ENCODE measurements at regions not wholly inside any gene's neighbourhood (a gene's known extent, or its start where the extent isn't known, plus 50 kb on each side); places are given as distances from the start of the nearest gene placed in this dataset.

GRCh38 chr4:153071958-153072598 lies 132.2 kb upstream of the TRIM2 start:
- Histone ChIP-seq H3K27ac (ENCODE audit: low read length, poor library complexity, severe bottlenecking) (no peak overlapping the region), H2BK5ac (ENCODE audit: low read depth, low read length, poor library complexity, severe bottlenecking) (no peak overlapping the region), H2BK12ac (ENCODE audit: low read length in 2 of 2) (no peak overlapping the region), H2AFZ (ENCODE audit: low read depth, low read length) (no peak overlapping the region), H2BK120ac (ENCODE audit: low read depth, low read length) (no peak overlapping the region), H3K4me1 (ENCODE audit: control insufficient read depth, insufficient read depth, low read depth, low read length) (peaks cover 2% of the 10 kb centered on the region), H3K9me3 (ENCODE audit: control insufficient read depth, low read length) (no peaks in the 10 kb centered on the region), H3K36me3 (ENCODE audit: control insufficient read depth in 1 of 2, insufficient read depth in 2 of 2, low read depth in 1 of 2, low read length in 2 of 2) (no peaks in the 10 kb centered on the region), H3K4me3 (ENCODE audit: insufficient read depth in 1 of 2, low read depth in 1 of 2, low read length in 2 of 2) (no peak overlapping the region), H3K18ac (ENCODE audit: low read depth in 1 of 2, low read length in 2 of 2) (no peak overlapping the region), H3K9ac (ENCODE audit: low read length) (no peak overlapping the region), H3K23ac (ENCODE audit: low read length in 2 of 2) (no peak overlapping the region), H4K8ac (ENCODE audit: low read length) (no peak overlapping the region), H3K4ac (ENCODE audit: low read depth in 1 of 2, low read length in 2 of 2) (no peak overlapping the region), H2AK5ac (ENCODE audit: low read length, severe bottlenecking) (no peak overlapping the region), H2BK15ac (ENCODE audit: low read depth, poor library complexity, severe bottlenecking) (no peak overlapping the region), H3K14ac (ENCODE audit: low read length in 2 of 2) (no peak overlapping the region), H4K91ac (ENCODE audit: low read length) (no peak overlapping the region), H3K27me3 (ENCODE audit: control insufficient read depth in 1 of 2, insufficient read depth in 1 of 2, low read length in 2 of 2) (no peaks in the 10 kb centered on the region), H3K4me2 (ENCODE audit: low read length, poor library complexity, severe bottlenecking) (no peak overlapping the region), H3K79me1 (replicated peaks; ENCODE audit: low read length, poor library complexity, severe bottlenecking) (no peaks in the 10 kb centered on the region)
- no peak for DNase-seq

- Histone ChIP-seq H3K36me3 (ENCODE audit: control insufficient read depth in 1 of 2, insufficient read depth in 2 of 2, low read depth in 1 of 2, low read length in 2 of 2) (no peaks in the 10 kb centered on the region), H3K4ac (ENCODE audit: low read depth in 1 of 2, low read length in 2 of 2) (no peak overlapping the region), H3K9me3 (ENCODE audit: control insufficient read depth, low read length) (no peaks in the 10 kb centered on the region), H2AK5ac (ENCODE audit: low read length, severe bottlenecking) (no peak overlapping the region), H2BK15ac (ENCODE audit: low read depth, poor library complexity, severe bottlenecking) (no peak overlapping the region), H3K4me1 (ENCODE audit: control insufficient read depth, insufficient read depth, low read depth, low read length) (no peaks in the 10 kb centered on the region), H3K14ac (ENCODE audit: low read length in 2 of 2) (no peak overlapping the region), H3K27me3 (ENCODE audit: control insufficient read depth in 1 of 2, insufficient read depth in 1 of 2, low read length in 2 of 2) (no peaks in the 10 kb centered on the region), H3K4me3 (ENCODE audit: insufficient read depth in 1 of 2, low read depth in 1 of 2, low read length in 2 of 2) (no peak overlapping the region), H3K4me2 (ENCODE audit: low read length, poor library complexity, severe bottlenecking) (no peak overlapping the region), H3K27ac (ENCODE audit: low read length, poor library complexity, severe bottlenecking) (no peak overlapping the region), H3K18ac (ENCODE audit: low read depth in 1 of 2, low read length in 2 of 2) (no peak overlapping the region), H2BK120ac (ENCODE audit: low read depth, low read length) (no peak overlapping the region), H3K79me1 (replicated peaks; ENCODE audit: low read length, poor library complexity, severe bottlenecking) (no peaks in the 10 kb centered on the region), H2AFZ (ENCODE audit: low read depth, low read length) (no peak overlapping the region), H4K8ac (ENCODE audit: low read length) (no peak overlapping the region), H3K9ac (ENCODE audit: low read length) (no peak overlapping the region), H2BK5ac (ENCODE audit: low read depth, low read length, poor library complexity, severe bottlenecking) (no peak overlapping the region), H2BK12ac (ENCODE audit: low read length in 2 of 2) (no peak overlapping the region), H3K23ac (ENCODE audit: low read length in 2 of 2) (no peak overlapping the region), H4K91ac (ENCODE audit: low read length) (no peak overlapping the region)
- no peak for DNase-seq
Measured at GRCh38 chr4:153072661-153073060, 131.6 kb upstream of the TRIM2 start.

- no peak overlapping the region for H2AK5ac ChIP-seq (ENCODE audit: low read length, severe bottlenecking)
- H4K8ac ChIP-seq (ENCODE audit: low read length): no peak overlapping the region
- peaks cover 3% of the 10 kb centered on the region for H3K9me3 ChIP-seq (ENCODE audit: control insufficient read depth, low read length)
- H2BK12ac ChIP-seq (ENCODE audit: low read length in 2 of 2): no peak overlapping the region
- H4K91ac ChIP-seq (ENCODE audit: low read length): no peak overlapping the region
- H3K4me2 ChIP-seq (ENCODE audit: low read length, poor library complexity, severe bottlenecking): no peak overlapping the region
- no peak for DNase-seq
- H3K27ac ChIP-seq (ENCODE audit: low read length, poor library complexity, severe bottlenecking): no peak overlapping the region
- H3K27me3 ChIP-seq (ENCODE audit: control insufficient read depth in 1 of 2, insufficient read depth in 1 of 2, low read length in 2 of 2): peaks cover 0 to 4% of the 10 kb centered on the region in 2 experiments
- no peak overlapping the region for H2BK15ac ChIP-seq (ENCODE audit: low read depth, poor library complexity, severe bottlenecking)
- H3K4me3 ChIP-seq (ENCODE audit: insufficient read depth in 1 of 2, low read depth in 1 of 2, low read length in 2 of 2): no peak overlapping the region
- no peak overlapping the region for H3K4ac ChIP-seq (ENCODE audit: low read depth in 1 of 2, low read length in 2 of 2)
- H2AFZ ChIP-seq (ENCODE audit: low read depth, low read length): no peak overlapping the region
- H3K79me1 ChIP-seq (replicated peaks; ENCODE audit: low read length, poor library complexity, severe bottlenecking): no peaks in the 10 kb centered on the region
- H3K9ac ChIP-seq (ENCODE audit: low read length): no peak overlapping the region
- no peaks in the 10 kb centered on the region for H3K36me3 ChIP-seq (ENCODE audit: control insufficient read depth in 1 of 2, insufficient read depth in 2 of 2, low read depth in 1 of 2, low read length in 2 of 2)
- no peak overlapping the region for H3K14ac ChIP-seq (ENCODE audit: low read length in 2 of 2)
- no peak overlapping the region for H2BK120ac ChIP-seq (ENCODE audit: low read depth, low read length)
- no peaks in the 10 kb centered on the region for H3K4me1 ChIP-seq (ENCODE audit: control insufficient read depth, insufficient read depth, low read depth, low read length)
- H3K18ac ChIP-seq (ENCODE audit: low read depth in 1 of 2, low read length in 2 of 2): no peak overlapping the region
- no CpG with 5 or more reads among the region's 1 CpG for WGBS
- H2BK5ac ChIP-seq (ENCODE audit: low read depth, low read length, poor library complexity, severe bottlenecking): no peak overlapping the region
- H3K23ac ChIP-seq (ENCODE audit: low read length in 2 of 2): no peak overlapping the region
Measured at GRCh38 chr4:153074486-153074885, 129.8 kb upstream of the TRIM2 start.

GRCh38 chr4:153074936-153075630 lies 129.2 kb upstream of the TRIM2 start:
- 66% methylated on average over 1 of the region's 2 CpGs for WGBS
- H3K9me3 ChIP-seq (ENCODE audit: control insufficient read depth, low read length): peaks cover 3% of the 10 kb centered on the region
- no peak overlapping the region for H2BK15ac ChIP-seq (ENCODE audit: low read depth, poor library complexity, severe bottlenecking)

More at GRCh38 chr4:153074936-153075630, 129.2 kb upstream of the TRIM2 start:
- Histone ChIP-seq H2AK5ac (ENCODE audit: low read length, severe bottlenecking) (no peak overlapping the region), H2BK5ac (ENCODE audit: low read depth, low read length, poor library complexity, severe bottlenecking) (no peak overlapping the region), H4K8ac (ENCODE audit: low read length) (no peak overlapping the region), H3K27ac (ENCODE audit: low read length, poor library complexity, severe bottlenecking) (no peak overlapping the region), H3K79me1 (replicated peaks; ENCODE audit: low read length, poor library complexity, severe bottlenecking) (no peaks in the 10 kb centered on the region), H2BK12ac (ENCODE audit: low read length in 2 of 2) (no peak overlapping the region), H2BK120ac (ENCODE audit: low read depth, low read length) (no peak overlapping the region), H4K91ac (ENCODE audit: low read length) (no peak overlapping the region), H3K4me2 (ENCODE audit: low read length, poor library complexity, severe bottlenecking) (no peak overlapping the region), H3K23ac (ENCODE audit: low read length in 2 of 2) (no peak overlapping the region), H3K4me1 (ENCODE audit: control insufficient read depth, insufficient read depth, low read depth, low read length) (no peaks in the 10 kb centered on the region), H3K18ac (ENCODE audit: low read depth in 1 of 2, low read length in 2 of 2) (no peak overlapping the region), H2AFZ (ENCODE audit: low read depth, low read length) (no peak overlapping the region), H3K4ac (ENCODE audit: low read depth in 1 of 2, low read length in 2 of 2) (no peak overlapping the region), H3K14ac (ENCODE audit: low read length in 2 of 2) (no peak overlapping the region), H3K9ac (ENCODE audit: low read length) (no peak overlapping the region), H3K27me3 (ENCODE audit: control insufficient read depth in 1 of 2, insufficient read depth in 1 of 2, low read length in 2 of 2) (peaks cover 0 to 4% of the 10 kb centered on the region in 2 experiments), H3K36me3 (ENCODE audit: control insufficient read depth in 1 of 2, insufficient read depth in 2 of 2, low read depth in 1 of 2, low read length in 2 of 2) (no peaks in the 10 kb centered on the region), H3K4me3 (ENCODE audit: insufficient read depth in 1 of 2, low read depth in 1 of 2, low read length in 2 of 2) (no peak overlapping the region)
- DNase-seq: no peak

Measured in mesenchymal stem cell (in vitro differentiated cells and primary cell).